BJ (cell line): ENCODE measurements at regions not wholly inside any gene's neighbourhood (a gene's known extent, or its start where the extent isn't known, plus 50 kb on each side); places are given as distances from the start of the nearest gene placed in this dataset.

Experiments used
- CTCF ChIA-PET: fragments of 350-600 bp; formaldehyde crosslinking; extraction: SDS; loops from one replicate; lab custom pipeline; 2021; ENCODE audit warnings: antibody characterized with exemption, inconsistent platforms; lab: Yijun Ruan, JAX
- POLR2A ChIA-PET: fragments of 300-600 bp; sonication (Branson Sonifier 250); formaldehyde crosslinking; extraction: SDS; loops from one replicate; lab custom pipeline; 2021; ENCODE audit warnings: antibody characterized with exemption; lab: Charles Lee
- DNase-seq: peaks from one replicate; pipeline ENCODE4 v3.0.0-alpha.2; 2011; ENCODE audit warnings: low read depth
- H3K27me3 ChIP-seq: 2 replicates; pipeline ENCODE4 v1.6.0; 2011; ENCODE audit warnings: low read length; ENCODE audit not compliant: control insufficient read depth, insufficient read depth
- H3K36me3 ChIP-seq: 2 replicates; pipeline ENCODE4 v1.5.1; 2011; ENCODE audit warnings: low read length; ENCODE audit not compliant: control insufficient read depth, insufficient read depth
- H3K4me3 ChIP-seq: 2 replicates; pipeline ENCODE4 v1.5.1; 2011; ENCODE audit warnings: low read depth, mild to moderate bottlenecking, control low read depth, low read length
- TF ChIP-seq, protein P1 (sequence below): IDR thresholded peaks from 2 replicates; pipeline ENCODE4 v1.5.1; 2011; ENCODE audit warnings: low read depth, mild to moderate bottlenecking, control low read depth, inconsistent platforms, low read length, moderate library complexity; ENCODE audit not compliant: insufficient read depth

DNA sequence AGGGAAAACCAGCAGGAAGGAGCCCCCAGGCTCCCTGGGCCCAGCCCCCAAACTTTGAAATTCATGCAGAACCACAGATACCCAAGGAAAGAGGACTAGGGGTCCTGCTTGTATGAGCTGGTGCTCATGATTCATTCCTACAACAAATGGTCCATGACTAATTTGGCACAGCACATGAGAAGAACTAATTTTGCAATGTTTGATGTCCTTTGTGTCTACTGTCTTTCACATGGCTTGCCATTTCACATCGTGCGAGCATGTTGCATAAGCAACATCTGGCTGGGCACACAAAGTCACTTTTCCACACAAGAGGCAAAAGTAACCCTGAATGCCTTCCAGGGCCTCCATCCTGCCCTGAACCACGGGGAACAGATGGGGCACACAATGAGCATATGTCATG lies 149.6 kb upstream of the APCDD1 start:
- no peaks in the 10 kb centered on the region for H3K36me3 ChIP-seq
- H3K4me3 ChIP-seq: no peak overlapping the region
- peak; percentile 48 for DNase-seq
- ChIA-PET POLR2A (no interaction called here), CTCF (interaction anchor here (1.2 to 1.6 kb wide), 6 partner anchors 9 to 288 kb away, joined by 3 to 7 read pairs (median 4); no protein-coding TSS in a partner anchor)
- TF ChIP-seq, protein P1, sequence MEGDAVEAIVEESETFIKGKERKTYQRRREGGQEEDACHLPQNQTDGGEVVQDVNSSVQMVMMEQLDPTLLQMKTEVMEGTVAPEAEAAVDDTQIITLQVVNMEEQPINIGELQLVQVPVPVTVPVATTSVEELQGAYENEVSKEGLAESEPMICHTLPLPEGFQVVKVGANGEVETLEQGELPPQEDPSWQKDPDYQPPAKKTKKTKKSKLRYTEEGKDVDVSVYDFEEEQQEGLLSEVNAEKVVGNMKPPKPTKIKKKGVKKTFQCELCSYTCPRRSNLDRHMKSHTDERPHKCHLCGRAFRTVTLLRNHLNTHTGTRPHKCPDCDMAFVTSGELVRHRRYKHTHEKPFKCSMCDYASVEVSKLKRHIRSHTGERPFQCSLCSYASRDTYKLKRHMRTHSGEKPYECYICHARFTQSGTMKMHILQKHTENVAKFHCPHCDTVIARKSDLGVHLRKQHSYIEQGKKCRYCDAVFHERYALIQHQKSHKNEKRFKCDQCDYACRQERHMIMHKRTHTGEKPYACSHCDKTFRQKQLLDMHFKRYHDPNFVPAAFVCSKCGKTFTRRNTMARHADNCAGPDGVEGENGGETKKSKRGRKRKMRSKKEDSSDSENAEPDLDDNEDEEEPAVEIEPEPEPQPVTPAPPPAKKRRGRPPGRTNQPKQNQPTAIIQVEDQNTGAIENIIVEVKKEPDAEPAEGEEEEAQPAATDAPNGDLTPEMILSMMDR: no peak
- no peaks in the 10 kb centered on the region for H3K27me3 ChIP-seq

DNA sequence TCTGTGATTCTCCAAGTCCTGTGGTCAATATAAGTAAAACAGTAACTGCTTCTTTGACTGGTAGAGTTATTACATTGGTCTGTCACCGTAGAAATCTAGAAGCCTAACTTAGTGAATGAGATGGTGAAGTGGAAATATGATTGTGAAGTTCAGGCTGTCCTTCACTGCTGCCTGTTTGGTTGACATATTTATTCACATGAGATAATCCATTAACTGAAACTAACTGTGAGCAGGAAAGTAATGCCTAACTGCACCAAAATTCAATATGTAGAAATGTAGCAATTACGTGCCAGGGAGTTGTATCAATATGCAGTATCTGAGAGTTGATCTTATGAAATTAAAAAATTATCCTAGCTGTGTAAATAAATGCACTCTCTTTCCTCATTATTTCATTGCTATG lies 147.7 kb upstream of the APCDD1 start:
- Histone ChIP-seq H3K27me3 (no peaks in the 10 kb centered on the region), H3K4me3 (no peak overlapping the region), H3K36me3 (no peaks in the 10 kb centered on the region)
- TF ChIP-seq, protein P1: no peak
- CTCF ChIA-PET: no interaction called here
- DNase-seq: no peak
- POLR2A ChIA-PET: no interaction called here

DNA sequence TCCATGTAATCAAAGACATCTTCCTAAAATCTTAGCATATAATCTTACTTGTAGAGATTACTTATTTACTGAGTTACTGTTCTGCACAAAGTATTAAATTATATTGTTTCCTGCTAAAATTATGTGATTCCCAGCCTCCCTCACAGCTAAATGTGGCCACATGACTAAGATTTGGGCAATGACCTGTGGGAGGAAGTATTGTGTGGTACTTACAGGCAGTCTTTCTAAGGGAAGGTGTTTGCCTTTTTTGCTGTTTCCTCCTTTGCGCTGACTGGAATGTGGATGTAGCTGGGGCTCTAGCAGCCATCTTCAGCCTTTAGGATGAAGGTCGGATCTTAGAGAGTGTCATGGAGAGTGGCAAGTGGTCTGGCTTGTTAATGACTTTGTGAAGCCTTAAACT lies 146.3 kb upstream of the APCDD1 start:
- ChIA-PET POLR2A (no interaction called here), CTCF (interaction anchor here (0.8 kb wide), 1 partner anchor 13 kb away, joined by 3 read pairs; no protein-coding TSS in a partner anchor)
- TF ChIP-seq, protein P1: no peak
- no peak overlapping the region for H3K4me3 ChIP-seq
- H3K27me3 ChIP-seq: no peaks in the 10 kb centered on the region
- no peak for DNase-seq
- H3K36me3 ChIP-seq: no peaks in the 10 kb centered on the region

DNA sequence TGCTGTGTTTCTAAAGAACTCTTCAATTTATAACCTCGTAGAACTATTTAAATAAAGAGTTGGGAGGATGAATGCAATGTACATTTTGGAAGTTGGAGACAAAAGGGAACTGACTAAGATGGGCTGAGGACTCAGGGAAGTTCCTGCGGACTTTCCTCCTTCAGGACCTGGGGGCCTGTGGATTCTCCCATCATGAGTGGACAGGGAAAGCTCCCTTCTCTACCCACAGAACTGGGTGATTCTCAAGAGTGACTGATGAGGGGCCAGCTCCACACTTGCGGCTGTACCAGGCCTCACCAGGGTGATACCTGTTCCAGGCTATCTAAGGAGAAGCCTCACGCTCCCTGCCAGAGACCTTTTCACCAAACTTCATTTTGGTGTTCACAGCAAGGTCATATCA lies 143.8 kb upstream of the APCDD1 start:
- no peaks in the 10 kb centered on the region for H3K27me3 ChIP-seq
- no peak overlapping the region for H3K4me3 ChIP-seq
- CTCF ChIA-PET: interaction anchor here (2.4 kb wide), 1 partner anchor 11 kb away, joined by 8 read pairs; no protein-coding TSS in a partner anchor
- TF ChIP-seq, protein P1: no peak
- no peaks in the 10 kb centered on the region for H3K36me3 ChIP-seq
- DNase-seq: no peak
- POLR2A ChIA-PET: no interaction called here

DNA sequence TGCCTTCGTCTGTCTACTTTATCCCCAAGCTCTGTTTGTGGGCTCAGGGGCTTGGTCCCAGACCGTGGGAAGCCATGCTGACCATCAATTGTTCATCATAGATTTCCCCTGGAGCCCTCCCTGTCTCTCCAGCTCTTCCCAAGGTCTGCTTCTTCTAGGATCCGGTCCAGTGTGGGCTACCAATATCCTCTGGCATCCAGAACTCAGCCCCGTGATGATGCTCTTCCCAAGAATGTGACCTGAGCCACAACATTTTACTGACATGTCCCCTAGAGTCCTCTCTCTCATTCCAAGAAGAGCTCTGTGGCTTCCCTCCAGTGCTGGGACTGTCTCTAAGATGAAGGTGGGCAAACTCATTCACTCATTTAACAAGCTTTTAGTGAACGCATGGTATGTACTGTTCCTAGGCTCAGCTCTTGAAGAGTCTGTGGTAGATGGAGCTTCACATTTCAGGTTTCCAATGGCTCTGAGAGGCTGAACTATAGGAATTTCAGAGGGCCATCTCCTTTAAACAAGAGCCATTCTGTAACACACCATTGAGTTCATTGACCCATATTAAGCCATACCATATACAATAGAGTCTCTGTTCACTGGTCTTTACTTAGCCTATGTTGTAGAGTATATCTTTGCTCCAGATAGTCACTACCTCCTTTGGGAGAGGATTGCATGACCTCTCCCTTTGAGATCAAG lies 142.0 kb upstream of the APCDD1 start:
- DNase-seq: no peak
- ChIA-PET CTCF (interaction anchor here (0.9 to 2.4 kb wide), 3 partner anchors 9 to 29 kb away, joined by 3 to 8 read pairs (median 4); no protein-coding TSS in a partner anchor), POLR2A (interaction anchor here (0.8 kb wide), 1 partner anchor 8 kb away, joined by 3 read pairs; no protein-coding TSS in a partner anchor)

More for the DNA sequence above, 142.0 kb upstream of the APCDD1 start:
- Histone ChIP-seq H3K27me3 (no peaks in the 10 kb centered on the region), H3K4me3 (no peak overlapping the region), H3K36me3 (no peaks in the 10 kb centered on the region)
- TF ChIP-seq, protein P1: no peak
